Caco-2 (cell line): ENCODE measurements at regions not wholly inside any gene's neighbourhood (a gene's known extent, or its start where the extent isn't known, plus 50 kb on each side); places are given as distances from the start of the nearest gene placed in this dataset.

Source experiments
- BruUV-seq: library from RNA; stranded (reverse); fragments of 400-500 nt; replicated peaks from 2 replicates; lab custom pipeline; 2021; lab: Mats Ljungman, UMichigan
- CTCF ChIA-PET: fragments of 300-600 bp; sonication (Branson Sonifier 250); formaldehyde crosslinking; loops from one replicate; lab custom pipeline; 2022; ENCODE audit warnings: antibody characterized with exemption; lab: Charles Lee
- POLR2A ChIA-PET: fragments of 300-600 bp; sonication (Branson Sonifier 250); formaldehyde crosslinking; loops from one replicate; lab custom pipeline; 2022; ENCODE audit warnings: antibody characterized with exemption; lab: Charles Lee
- DNase-seq, 2 experiments: peaks; one replicate each; pipeline versions ENCODE4 v3.0.0 to v3.0.0-alpha.2; 2020 to 2022
- H3K27me3 ChIP-seq: replicated peaks from 2 replicates; pipeline ENCODE4 v1.6.0; 2011; ENCODE audit warnings: low read length; ENCODE audit not compliant: control insufficient read depth, insufficient read depth
- H3K36me3 ChIP-seq: 2 replicates; pipeline ENCODE4 v1.5.1; 2011; ENCODE audit warnings: low read length; ENCODE audit not compliant: control insufficient read depth, insufficient read depth
- H3K4me1 ChIP-seq: fragments of 250-450 bp; sonication (Bioruptor Pico); 2 replicates; pipeline ENCODE4 v1.5.1; 2020; ENCODE audit warnings: mild to moderate bottlenecking
- H3K4me3 ChIP-seq: 2 replicates; pipeline ENCODE4 v1.5.1; 2011; ENCODE audit warnings: low read depth, mild to moderate bottlenecking, control low read depth, low read length
- H3K9me3 ChIP-seq: fragments of 250-450 bp; sonication (Bioruptor Pico); 2 replicates; pipeline ENCODE4 v1.5.1; 2020; ENCODE audit warnings: mild to moderate bottlenecking, moderate library complexity
- H3K27ac Mint-ChIP-seq: one replicate; pipeline ENCODE4 v1.8.0; 2022; ENCODE audit warnings: mixed read lengths; ENCODE audit not compliant: unreplicated experiment
- H3K27me3 Mint-ChIP-seq: one replicate; pipeline ENCODE4 v1.8.0; 2022; ENCODE audit warnings: mixed read lengths; ENCODE audit not compliant: insufficient read depth, unreplicated experiment
- H3K36me3 Mint-ChIP-seq: one replicate; pipeline ENCODE4 v1.8.0; 2022; ENCODE audit warnings: mild to moderate bottlenecking, mixed read lengths; ENCODE audit not compliant: insufficient read depth, unreplicated experiment
- H3K4me1 Mint-ChIP-seq: one replicate; pipeline ENCODE4 v1.8.0; 2022; ENCODE audit warnings: low read depth, mixed read lengths; ENCODE audit not compliant: unreplicated experiment
- H3K4me3 Mint-ChIP-seq: one replicate; pipeline ENCODE4 v1.8.0; 2022; ENCODE audit warnings: mild to moderate bottlenecking, moderate library complexity, mixed read lengths; ENCODE audit not compliant: unreplicated experiment
- H3K9me3 Mint-ChIP-seq: one replicate; pipeline ENCODE4 v1.8.0; 2022; ENCODE audit warnings: mixed read lengths; ENCODE audit not compliant: unreplicated experiment
- intact Hi-C: fragments of 100-400 bp; cut with micrococcal nuclease; formaldehyde crosslinking; loops from one replicate; pipeline ENCODE4 v1.10.0; 2022; ENCODE audit not compliant: unreplicated experiment
- TF ChIP-seq, protein P1 (sequence below), 2 experiments: fragments of 200-600 bp in 1 of 2; IDR thresholded peaks; 1 replicate in 1 of 2; 2 replicates in 1 of 2; pipeline versions ENCODE4 v1.5.1 to v1.8.0; 2011 to 2022; ENCODE audit warnings: antibody characterized with exemption in 1 of 2, control low read depth in 1 of 2, inconsistent platforms in 1 of 2, low read depth in 1 of 2, low read length in 1 of 2, mild to moderate bottlenecking in 1 of 2, moderate library complexity in 1 of 2; ENCODE audit not compliant: insufficient read depth in 1 of 2, severe bottlenecking in 1 of 2, unreplicated experiment in 1 of 2

DNA sequence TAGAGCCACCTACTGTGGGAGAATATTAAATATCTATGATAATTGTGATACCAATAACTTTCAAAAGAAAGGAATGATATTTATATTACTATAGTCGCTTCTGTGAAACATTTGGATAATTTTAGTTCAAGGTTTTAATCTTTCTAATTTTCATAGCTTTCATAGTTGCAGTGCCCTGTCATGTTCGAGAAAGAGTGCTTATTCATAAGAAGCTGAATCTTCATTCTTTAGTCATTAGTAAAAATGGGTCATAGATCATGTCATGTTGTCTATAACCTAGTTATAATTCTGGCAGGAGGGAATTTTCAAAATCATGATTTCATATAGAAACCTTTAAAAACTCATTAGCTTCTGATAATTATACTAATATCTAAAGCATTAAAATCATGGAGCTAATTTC lies 685.6 kb downstream of the CETN3 start:
- Histone ChIP-seq H3K4me3 (no peak overlapping the region), H3K27me3 (no peaks in the 10 kb centered on the region), H3K36me3 (no peaks in the 10 kb centered on the region), H3K9me3 (no peaks in the 10 kb centered on the region), H3K4me1 (no peaks in the 10 kb centered on the region)
- Mint-ChIP-seq H3K9me3 (no peaks in the 10 kb centered on the region), H3K27me3 (peaks cover 7% of the 10 kb centered on the region), H3K27ac (no peak overlapping the region), H3K36me3 (no peaks in the 10 kb centered on the region), H3K4me1 (no peaks in the 10 kb centered on the region), H3K4me3 (no peak overlapping the region)
- DNase-seq, result no peak
- ChIA-PET CTCF (no interaction called here), POLR2A (no interaction called here)
- intact Hi-C loops, result no loop called here
- TF ChIP-seq, protein P1, sequence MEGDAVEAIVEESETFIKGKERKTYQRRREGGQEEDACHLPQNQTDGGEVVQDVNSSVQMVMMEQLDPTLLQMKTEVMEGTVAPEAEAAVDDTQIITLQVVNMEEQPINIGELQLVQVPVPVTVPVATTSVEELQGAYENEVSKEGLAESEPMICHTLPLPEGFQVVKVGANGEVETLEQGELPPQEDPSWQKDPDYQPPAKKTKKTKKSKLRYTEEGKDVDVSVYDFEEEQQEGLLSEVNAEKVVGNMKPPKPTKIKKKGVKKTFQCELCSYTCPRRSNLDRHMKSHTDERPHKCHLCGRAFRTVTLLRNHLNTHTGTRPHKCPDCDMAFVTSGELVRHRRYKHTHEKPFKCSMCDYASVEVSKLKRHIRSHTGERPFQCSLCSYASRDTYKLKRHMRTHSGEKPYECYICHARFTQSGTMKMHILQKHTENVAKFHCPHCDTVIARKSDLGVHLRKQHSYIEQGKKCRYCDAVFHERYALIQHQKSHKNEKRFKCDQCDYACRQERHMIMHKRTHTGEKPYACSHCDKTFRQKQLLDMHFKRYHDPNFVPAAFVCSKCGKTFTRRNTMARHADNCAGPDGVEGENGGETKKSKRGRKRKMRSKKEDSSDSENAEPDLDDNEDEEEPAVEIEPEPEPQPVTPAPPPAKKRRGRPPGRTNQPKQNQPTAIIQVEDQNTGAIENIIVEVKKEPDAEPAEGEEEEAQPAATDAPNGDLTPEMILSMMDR (IDR thresholded peaks at IDR 0.05; ENCODE audit: insufficient read depth in 1 of 2, low read depth in 1 of 2, low read length in 1 of 2, severe bottlenecking in 1 of 2, unreplicated experiment in 1 of 2), result no peak
- BruUV-seq, result no TSS peak

DNA sequence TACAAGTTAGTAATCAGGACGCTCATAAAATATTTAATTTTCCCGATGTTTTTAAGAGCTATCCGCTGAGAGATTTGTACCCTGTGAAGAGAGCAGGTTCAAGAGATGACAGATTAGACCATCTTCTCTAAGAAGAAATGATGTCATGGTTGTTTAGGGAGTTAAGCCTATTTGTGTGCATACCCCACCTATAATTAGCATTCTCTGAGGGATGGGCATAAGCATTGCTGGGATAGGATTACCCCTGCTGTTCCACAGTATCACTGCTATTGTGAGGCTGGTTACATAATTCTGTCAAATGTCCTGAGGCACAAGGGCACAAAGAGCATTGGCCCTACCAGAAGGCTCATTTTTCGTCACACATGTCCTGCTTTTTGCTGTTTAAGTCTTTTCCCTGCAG lies 687.0 kb downstream of the CETN3 start:
- intact Hi-C loops, result no loop called here
- TF ChIP-seq, protein P1 (IDR thresholded peaks at IDR 0.05; ENCODE audit: insufficient read depth in 1 of 2, low read depth in 1 of 2, low read length in 1 of 2, severe bottlenecking in 1 of 2, unreplicated experiment in 1 of 2), result no peak
- H3K27ac Mint-ChIP-seq, result no peak overlapping the region

DNA sequence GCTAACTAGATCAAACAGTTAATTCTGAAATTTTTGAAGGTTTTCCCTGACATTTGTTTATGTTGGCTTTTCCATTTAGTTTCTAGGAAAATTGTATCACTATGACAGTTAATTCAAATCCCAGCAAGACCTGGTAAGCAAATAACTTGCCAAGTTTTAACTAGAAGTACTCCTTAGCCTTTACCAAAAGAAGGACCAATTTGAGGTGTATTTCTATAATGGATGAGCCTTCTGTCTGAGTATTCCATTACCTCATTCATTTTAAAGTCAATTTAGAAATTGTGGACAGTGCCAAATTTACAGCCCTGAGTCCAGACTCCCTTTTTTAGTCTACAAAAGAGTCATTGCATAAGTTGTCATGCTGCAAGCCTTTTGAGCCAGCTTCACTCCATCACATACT lies 687.6 kb downstream of the CETN3 start:
- H3K27me3 Mint-ChIP-seq, result peaks cover 3% of the 10 kb centered on the region
- no TSS peak for BruUV-seq
- no peaks in the 10 kb centered on the region for H3K36me3 Mint-ChIP-seq
- Histone ChIP-seq H3K27me3 (no peaks in the 10 kb centered on the region), H3K4me1 (no peaks in the 10 kb centered on the region), H3K4me3 (no peak overlapping the region), H3K9me3 (no peaks in the 10 kb centered on the region), H3K36me3 (no peaks in the 10 kb centered on the region)
- H3K27ac Mint-ChIP-seq, result no peak overlapping the region
- no peak for DNase-seq
- CTCF ChIA-PET, result no interaction called here
- H3K4me1 Mint-ChIP-seq, result no peaks in the 10 kb centered on the region
- POLR2A ChIA-PET, result no interaction called here
- intact Hi-C loops, result no loop called here
- no peaks in the 10 kb centered on the region for H3K9me3 Mint-ChIP-seq
- TF ChIP-seq, protein P1 (IDR thresholded peaks at IDR 0.05; ENCODE audit: insufficient read depth in 1 of 2, low read depth in 1 of 2, low read length in 1 of 2, severe bottlenecking in 1 of 2, unreplicated experiment in 1 of 2), result no peak
- H3K4me3 Mint-ChIP-seq, result no peak overlapping the region

More for the DNA sequence above, 687.0 kb downstream of the CETN3 start:
- H3K4me1 Mint-ChIP-seq, result no peaks in the 10 kb centered on the region
- no peaks in the 10 kb centered on the region for H3K9me3 Mint-ChIP-seq
- peaks cover 3% of the 10 kb centered on the region for H3K27me3 Mint-ChIP-seq
- DNase-seq, result no peak
- H3K4me3 Mint-ChIP-seq, result no peak overlapping the region
- no TSS peak for BruUV-seq
- POLR2A ChIA-PET, result no interaction called here
- no peak overlapping the region for H3K4me3 ChIP-seq
- H3K27me3 ChIP-seq, result no peaks in the 10 kb centered on the region
- CTCF ChIA-PET, result no interaction called here
- H3K36me3 ChIP-seq, result no peaks in the 10 kb centered on the region
- H3K9me3 ChIP-seq, result no peaks in the 10 kb centered on the region
- H3K36me3 Mint-ChIP-seq, result no peaks in the 10 kb centered on the region
- H3K4me1 ChIP-seq, result no peaks in the 10 kb centered on the region
